ENCODE measurements at regions not wholly inside any gene's neighbourhood (a gene's known extent, or its start where the extent isn't known, plus 50 kb on each side); places are given as distances from the start of the nearest gene placed in this dataset.

- TF ChIP-seq CTCF (IDR thresholded peaks at IDR 0.05) (no peak), POLR2A (IDR thresholded peaks at IDR 0.05) (no peak)
Measured at GRCh38 chr14:45400950-45401640, 148.1 kb upstream of the MIS18BP1 start.
